ENCODE measurements at regions not wholly inside any gene's neighbourhood (a gene's known extent, or its start where the extent isn't known, plus 50 kb on each side); places are given as distances from the start of the nearest gene placed in this dataset.
A peak's percentile ranks its signal among the peaks of the same experiment; 100 is the strongest.

- TF ChIP-seq CTCF (IDR thresholded peaks at IDR 0.05), result no peak
- intact Hi-C loops (cut with DNase I), result no loop called here
- no peaks in the 10 kb centered on the region for H3K9me3 ChIP-seq
Observed at GRCh38 chr13:76685938-76686337, 200.3 kb downstream of the KCTD12 start.

GRCh38 chr13:76684336-76684735, 201.9 kb downstream of the KCTD12 start:
- Histone ChIP-seq H3K4me3 (no peak overlapping the region), H3K36me3 (no peaks in the 10 kb centered on the region), H3K27me3 (no peaks in the 10 kb centered on the region), H3K4me1 (peaks cover 16% of the 10 kb centered on the region), H3K9me3 (no peaks in the 10 kb centered on the region), H3K27ac (no peak overlapping the region)
- TF ChIP-seq CTCF (IDR thresholded peaks at IDR 0.05), result no peak
- DNase-seq (no peak), ATAC-seq (no peak)
- intact Hi-C loops (cut with DNase I), result no loop called here

More at GRCh38 chr13:76685938-76686337, 200.3 kb downstream of the KCTD12 start:
- no peak overlapping the region for H3K4me3 ChIP-seq
- ATAC-seq (no peak), DNase-seq (no peak)
- H3K27me3 ChIP-seq, result no peaks in the 10 kb centered on the region
- H3K36me3 ChIP-seq, result no peaks in the 10 kb centered on the region
- H3K4me1 ChIP-seq, result peaks cover 16% of the 10 kb centered on the region
- no peak overlapping the region for H3K27ac ChIP-seq

GRCh38 chr13:76683854-76684253, 202.4 kb downstream of the KCTD12 start:
- ATAC-seq, result no peak
- intact Hi-C loops (cut with DNase I), result no loop called here
- Histone ChIP-seq H3K36me3 (no peaks in the 10 kb centered on the region), H3K4me1 (peaks cover 16% of the 10 kb centered on the region), H3K9me3 (no peaks in the 10 kb centered on the region), H3K4me3 (no peak overlapping the region), H3K27ac (no peak overlapping the region), H3K27me3 (no peaks in the 10 kb centered on the region)
- DNase-seq, result no peak
- no peak for TF ChIP-seq CTCF (IDR thresholded peaks at IDR 0.05)

- Histone ChIP-seq H3K27ac (no peak overlapping the region), H3K4me1 (peaks cover 16% of the 10 kb centered on the region), H3K27me3 (no peaks in the 10 kb centered on the region), H3K9me3 (no peaks in the 10 kb centered on the region), H3K36me3 (no peaks in the 10 kb centered on the region), H3K4me3 (no peak overlapping the region)
- intact Hi-C loops (cut with DNase I), result no loop called here
- no peak for TF ChIP-seq CTCF (IDR thresholded peaks at IDR 0.05)
- no peak for DNase-seq
- no peak for ATAC-seq
Observed at GRCh38 chr13:76683168-76683567, 203.0 kb downstream of the KCTD12 start.

GRCh38 chr13:76680112-76680511, 206.1 kb downstream of the KCTD12 start:
- no peak for TF ChIP-seq CTCF (IDR thresholded peaks at IDR 0.05)
- no peak overlapping the region for H3K27ac ChIP-seq
- H3K4me1 ChIP-seq, result peaks cover 10% of the 10 kb centered on the region
- ATAC-seq (peak; percentile 54), DNase-seq (no peak)
- no peak overlapping the region for H3K4me3 ChIP-seq
- intact Hi-C loops (cut with DNase I), result no loop called here
- H3K36me3 ChIP-seq, result no peaks in the 10 kb centered on the region
- H3K9me3 ChIP-seq, result no peaks in the 10 kb centered on the region
- H3K27me3 ChIP-seq, result no peaks in the 10 kb centered on the region

GRCh38 chr13:76677043-76677442, 209.2 kb downstream of the KCTD12 start:
- no peak overlapping the region for H3K4me3 ChIP-seq
- DNase-seq, result no peak
- no peak overlapping the region for H3K27ac ChIP-seq
- ATAC-seq, result peak; percentile 55
- H3K36me3 ChIP-seq, result no peaks in the 10 kb centered on the region
- H3K4me1 ChIP-seq, result no peaks in the 10 kb centered on the region
- H3K27me3 ChIP-seq, result no peaks in the 10 kb centered on the region
- H3K9me3 ChIP-seq, result no peaks in the 10 kb centered on the region
- TF ChIP-seq CTCF (IDR thresholded peaks at IDR 0.05), result no peak
- intact Hi-C loops (cut with DNase I), result no loop called here
